OCI-LY7 (cell line): ENCODE measurements at regions not wholly inside any gene's neighbourhood (a gene's known extent, or its start where the extent isn't known, plus 50 kb on each side); places are given as distances from the start of the nearest gene placed in this dataset.

Experiments used
- BruUV-seq: library from RNA; stranded (reverse); fragments of 400-500 nt; replicated peaks from 2 replicates; lab custom pipeline; 2021; lab: Mats Ljungman, UMichigan
- CTCF ChIA-PET: fragments of 300-600 bp; sonication (Branson Sonifier 250); formaldehyde crosslinking; loops from one replicate; lab custom pipeline; 2022; ENCODE audit warnings: antibody characterized with exemption; ENCODE audit not compliant: unreplicated experiment; lab: Charles Lee
- POLR2A ChIA-PET: fragments of 300-600 bp; sonication (Branson Sonifier 250); formaldehyde crosslinking; loops from one replicate; lab custom pipeline; 2022; ENCODE audit warnings: antibody characterized with exemption; lab: Charles Lee
- DNase-seq: peaks from one replicate; pipeline ENCODE4 v3.0.0-alpha.2; 2015; ENCODE audit warnings: low spot score
- H2AFZ ChIP-seq: fragments of 200-600 bp; sonication (generic), shearing (Covaris generic); 2 replicates; pipeline ENCODE4 v1.6.1; 2014; ENCODE audit warnings: mild to moderate bottlenecking, antibody characterized with exemption, low read length, moderate library complexity
- H3K27ac ChIP-seq: fragments of 200-600 bp; sonication (generic); 2 replicates; pipeline ENCODE4 v1.5.1; 2014; ENCODE audit warnings: mixed run types, low read depth, mild to moderate bottlenecking, moderate library complexity, low read length, inconsistent platforms; ENCODE audit not compliant: poor library complexity, severe bottlenecking
- H3K36me3 ChIP-seq: fragments of 200-600 bp; sonication (generic); 2 replicates; pipeline ENCODE4 v1.6.1; 2014; ENCODE audit warnings: mild to moderate bottlenecking, antibody characterized with exemption, low read length, moderate library complexity, mixed read lengths; ENCODE audit not compliant: insufficient read depth
- H3K4me1 ChIP-seq: fragments of 200-600 bp; sonication (generic); 2 replicates; pipeline ENCODE4 v1.5.1; 2014; ENCODE audit warnings: mild to moderate bottlenecking, low read length; ENCODE audit not compliant: insufficient read depth, poor library complexity, severe bottlenecking
- H3K4me2 ChIP-seq: fragments of 200-600 bp; sonication (generic); 2 replicates; pipeline ENCODE4 v1.6.1; 2014; ENCODE audit warnings: mild to moderate bottlenecking, low read length
- H3K4me3 ChIP-seq: fragments of 200-600 bp; sonication (generic); 2 replicates; pipeline ENCODE4 v1.5.1; 2014; ENCODE audit warnings: mild to moderate bottlenecking, low read depth, low read length; ENCODE audit not compliant: poor library complexity, severe bottlenecking
- H3K79me2 ChIP-seq: fragments of 200-600 bp; sonication (generic); 2 replicates; pipeline ENCODE4 v1.6.1; 2016; ENCODE audit warnings: low read depth, mild to moderate bottlenecking, low read length, moderate library complexity, mixed read lengths; ENCODE audit not compliant: insufficient read depth
- H3K9me2 ChIP-seq: fragments of 200-600 bp; sonication (generic); 2 replicates; pipeline ENCODE4 v1.6.1; 2016; ENCODE audit warnings: mild to moderate bottlenecking, low read length, mixed read lengths; ENCODE audit not compliant: insufficient read depth
- H3K9me3 ChIP-seq: fragments of 200-600 bp; sonication (generic); 2 replicates; pipeline ENCODE4 v1.6.1; 2014; ENCODE audit warnings: mild to moderate bottlenecking, mixed run types, low read length, mixed read lengths
- H4K20me1 ChIP-seq: fragments of 200-600 bp; sonication (generic); 2 replicates; pipeline ENCODE4 v1.6.1; 2014; ENCODE audit warnings: mild to moderate bottlenecking, antibody characterized with exemption, low read length, moderate library complexity, mixed read lengths; ENCODE audit not compliant: insufficient read depth
- EZH2phosphoT487 ChIP-seq: fragments of 200-600 bp; sonication (generic); IDR thresholded peaks from 2 replicates; pipeline ENCODE4 v1.6.1; 2018; ENCODE audit warnings: low read depth, borderline replicate concordance, mild to moderate bottlenecking, mixed run types, antibody characterized with exemption, low read length, moderate library complexity, mixed read lengths
- intact Hi-C: fragments of 100-400 bp; cut with micrococcal nuclease; formaldehyde crosslinking; loops from one replicate; pipeline ENCODE4 v1.10.0; 2022; ENCODE audit not compliant: unreplicated experiment
- TF ChIP-seq, protein P1 (sequence below): fragments of 200-600 bp; sonication (generic); conservative IDR thresholded peaks from 2 replicates; pipeline ENCODE4 v1.5.1; 2014; ENCODE audit warnings: mild to moderate bottlenecking, antibody characterized with exemption, low read length, moderate library complexity, mixed read lengths

DNA sequence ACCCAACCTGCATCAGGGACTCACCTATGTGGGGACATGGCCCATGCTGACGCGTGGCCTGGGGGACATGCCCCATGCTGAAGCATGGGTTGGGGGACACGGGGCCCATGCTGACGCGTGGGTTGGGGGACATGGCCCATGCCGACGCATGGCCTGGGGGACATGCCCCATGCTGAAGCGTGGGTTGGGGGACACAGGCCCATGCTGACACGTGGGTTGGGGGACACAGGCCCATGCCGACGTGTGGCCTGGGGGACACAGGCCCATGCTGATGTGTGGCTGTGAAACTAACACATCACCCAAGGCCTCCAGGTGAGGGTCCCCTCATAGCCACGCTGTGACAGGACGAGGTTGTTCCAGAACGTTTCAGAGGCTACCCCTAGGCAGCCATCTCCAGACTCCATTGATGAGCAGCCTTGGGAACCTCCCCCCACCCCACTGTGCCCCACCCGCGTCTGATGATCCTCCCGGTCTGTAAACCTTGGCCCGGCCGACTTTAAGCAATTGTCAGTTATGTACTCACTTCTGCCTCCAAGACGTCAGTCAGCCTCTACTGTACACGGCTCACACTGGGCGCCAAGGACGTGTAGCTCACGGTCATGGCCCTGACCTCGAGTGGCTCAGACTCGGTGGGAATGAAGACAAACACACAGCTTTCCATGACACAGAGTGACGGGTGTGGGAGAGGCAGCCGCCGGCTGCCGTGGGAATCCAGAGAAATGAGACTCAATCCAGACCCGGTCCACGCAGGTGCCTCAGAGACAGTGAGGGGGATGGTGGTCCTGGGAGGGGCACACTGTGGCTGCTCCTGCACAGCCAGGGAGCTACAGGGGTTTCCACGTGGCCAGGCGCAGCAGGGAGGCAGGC lies 50.2 kb upstream of the SLC66A3 start:
- Histone ChIP-seq H3K9me2 (no peaks in the 10 kb centered on the region), H3K36me3 (no peaks in the 10 kb centered on the region), H2AFZ (no peak overlapping the region), H4K20me1 (no peaks in the 10 kb centered on the region), H3K4me1 (no peaks in the 10 kb centered on the region), H3K4me2 (no peak overlapping the region), H3K9me3 (no peaks in the 10 kb centered on the region), H3K79me2 (no peaks in the 10 kb centered on the region), H3K27ac (no peak overlapping the region), H3K4me3 (no peak overlapping the region)
- POLR2A ChIA-PET = no interaction called here
- CTCF ChIA-PET = interaction anchor here (1.0 kb wide), 1 partner anchor 152 kb away, joined by 3 read pairs; no protein-coding TSS in a partner anchor
- no peak for TF ChIP-seq EZH2phosphoT487
- TF ChIP-seq, protein P1, sequence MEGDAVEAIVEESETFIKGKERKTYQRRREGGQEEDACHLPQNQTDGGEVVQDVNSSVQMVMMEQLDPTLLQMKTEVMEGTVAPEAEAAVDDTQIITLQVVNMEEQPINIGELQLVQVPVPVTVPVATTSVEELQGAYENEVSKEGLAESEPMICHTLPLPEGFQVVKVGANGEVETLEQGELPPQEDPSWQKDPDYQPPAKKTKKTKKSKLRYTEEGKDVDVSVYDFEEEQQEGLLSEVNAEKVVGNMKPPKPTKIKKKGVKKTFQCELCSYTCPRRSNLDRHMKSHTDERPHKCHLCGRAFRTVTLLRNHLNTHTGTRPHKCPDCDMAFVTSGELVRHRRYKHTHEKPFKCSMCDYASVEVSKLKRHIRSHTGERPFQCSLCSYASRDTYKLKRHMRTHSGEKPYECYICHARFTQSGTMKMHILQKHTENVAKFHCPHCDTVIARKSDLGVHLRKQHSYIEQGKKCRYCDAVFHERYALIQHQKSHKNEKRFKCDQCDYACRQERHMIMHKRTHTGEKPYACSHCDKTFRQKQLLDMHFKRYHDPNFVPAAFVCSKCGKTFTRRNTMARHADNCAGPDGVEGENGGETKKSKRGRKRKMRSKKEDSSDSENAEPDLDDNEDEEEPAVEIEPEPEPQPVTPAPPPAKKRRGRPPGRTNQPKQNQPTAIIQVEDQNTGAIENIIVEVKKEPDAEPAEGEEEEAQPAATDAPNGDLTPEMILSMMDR = no peak
- intact Hi-C loops = no loop called here
- no peak for DNase-seq
- no TSS peak for BruUV-seq
